Activated CD4-positive, alpha-beta T cell treated with anti-CD3 and anti-CD28 coated beads, Interleukin-2, amount 10 ng/mL, durations not matched to agents 24 days and 14 days (primary cell): ENCODE measurements at regions not wholly inside any gene's neighbourhood (a gene's known extent, or its start where the extent isn't known, plus 50 kb on each side); places are given as distances from the start of the nearest gene placed in this dataset.

Experiments
- DNase-seq: peaks from one replicate; pipeline ENCODE4 v3.0.0; 2022
- H3K27ac Mint-ChIP-seq: one replicate; pipeline ENCODE4 v1.8.0; 2022; ENCODE audit warnings: mild to moderate bottlenecking, mixed read lengths
- H3K27me3 Mint-ChIP-seq: one replicate; pipeline ENCODE4 v1.8.0; 2022; ENCODE audit warnings: mixed read lengths
- H3K36me3 Mint-ChIP-seq: one replicate; pipeline ENCODE4 v1.8.0; 2022; ENCODE audit warnings: low read depth, mild to moderate bottlenecking, mixed read lengths
- H3K4me1 Mint-ChIP-seq: one replicate; pipeline ENCODE4 v1.8.0; 2021; ENCODE audit warnings: mixed read lengths
- H3K4me3 Mint-ChIP-seq: one replicate; pipeline ENCODE4 v1.8.0; 2022; ENCODE audit warnings: mild to moderate bottlenecking, moderate library complexity, mixed read lengths
- H3K9me3 Mint-ChIP-seq: one replicate; pipeline ENCODE4 v1.8.0; 2021; ENCODE audit warnings: mixed read lengths
- intact Hi-C: fragments of 100-400 bp; cut with micrococcal nuclease; formaldehyde crosslinking; loops from one replicate; pipeline ENCODE4 v1.15.1; 2023

- DNase-seq: no peak
These were observed 54.4 kb downstream of the NIBAN1 start for GRCh38 chr1:184919892-184920291.

GRCh38 chr1:184915463-184916090 is 58.7 kb downstream of the NIBAN1 start:
- Mint-ChIP-seq H3K9me3 (no peaks in the 10 kb centered on the region), H3K36me3 (no peaks in the 10 kb centered on the region), H3K4me3 (no peak overlapping the region), H3K27ac (no peak overlapping the region), H3K27me3 (peaks cover 3% of the 10 kb centered on the region), H3K4me1 (peaks cover 7% of the 10 kb centered on the region)
- intact Hi-C loops: no loop called here
- DNase-seq: no peak

More at GRCh38 chr1:184919892-184920291, 54.4 kb downstream of the NIBAN1 start:
- Mint-ChIP-seq H3K9me3 (no peaks in the 10 kb centered on the region), H3K4me3 (no peak overlapping the region), H3K4me1 (peaks cover 7% of the 10 kb centered on the region), H3K27ac (no peak overlapping the region), H3K27me3 (peaks cover 8% of the 10 kb centered on the region), H3K36me3 (no peaks in the 10 kb centered on the region)
- intact Hi-C loops: no loop called here

- intact Hi-C loops: no loop called here
- Mint-ChIP-seq H3K36me3 (no peaks in the 10 kb centered on the region), H3K27me3 (peaks cover 3% of the 10 kb centered on the region), H3K9me3 (no peaks in the 10 kb centered on the region), H3K4me1 (peaks cover 5% of the 10 kb centered on the region), H3K27ac (no peak overlapping the region), H3K4me3 (no peak overlapping the region)
- no peak for DNase-seq
These were observed 60.2 kb downstream of the NIBAN1 start for GRCh38 chr1:184914149-184914548.

- no peaks in the 10 kb centered on the region for H3K9me3 Mint-ChIP-seq
These were observed 61.9 kb downstream of the NIBAN1 start for GRCh38 chr1:184912392-184912791.

GRCh38 chr1:184911830-184912229 is 62.5 kb downstream of the NIBAN1 start:
- Mint-ChIP-seq H3K27me3 (peaks cover 2% of the 10 kb centered on the region), H3K9me3 (no peaks in the 10 kb centered on the region), H3K36me3 (no peaks in the 10 kb centered on the region), H3K4me3 (no peak overlapping the region), H3K27ac (no peak overlapping the region), H3K4me1 (no peaks in the 10 kb centered on the region)
- DNase-seq: no peak
- intact Hi-C loops: no loop called here

More at GRCh38 chr1:184912392-184912791, 61.9 kb downstream of the NIBAN1 start:
- peaks cover 3% of the 10 kb centered on the region for H3K27me3 Mint-ChIP-seq
- H3K4me1 Mint-ChIP-seq: no peaks in the 10 kb centered on the region
- no peaks in the 10 kb centered on the region for H3K36me3 Mint-ChIP-seq
- H3K27ac Mint-ChIP-seq: no peak overlapping the region
- no peak for DNase-seq
- intact Hi-C loops: no loop called here
- H3K4me3 Mint-ChIP-seq: no peak overlapping the region

GRCh38 chr1:184911103-184911745 is 63.1 kb downstream of the NIBAN1 start:
- Mint-ChIP-seq H3K4me1 (no peaks in the 10 kb centered on the region), H3K4me3 (no peak overlapping the region), H3K27ac (no peak overlapping the region), H3K9me3 (no peaks in the 10 kb centered on the region), H3K27me3 (no peaks in the 10 kb centered on the region), H3K36me3 (no peaks in the 10 kb centered on the region)
- DNase-seq: no peak
- intact Hi-C loops: no loop called here

- DNase-seq: no peak
- H3K4me1 Mint-ChIP-seq: no peaks in the 10 kb centered on the region
- H3K9me3 Mint-ChIP-seq: no peaks in the 10 kb centered on the region
- no peaks in the 10 kb centered on the region for H3K27me3 Mint-ChIP-seq
- intact Hi-C loops: no loop called here
- no peaks in the 10 kb centered on the region for H3K36me3 Mint-ChIP-seq
- no peak overlapping the region for H3K27ac Mint-ChIP-seq
- no peak overlapping the region for H3K4me3 Mint-ChIP-seq
These were observed 63.6 kb downstream of the NIBAN1 start for GRCh38 chr1:184910691-184911091.

GRCh38 chr1:184910005-184910404 is 64.3 kb downstream of the NIBAN1 start:
- intact Hi-C loops: no loop called here
- Mint-ChIP-seq H3K27ac (no peak overlapping the region), H3K9me3 (no peaks in the 10 kb centered on the region), H3K4me1 (peaks cover 4% of the 10 kb centered on the region), H3K4me3 (no peak overlapping the region), H3K36me3 (peaks cover 3% of the 10 kb centered on the region), H3K27me3 (no peaks in the 10 kb centered on the region)
- no peak for DNase-seq

GRCh38 chr1:184909019-184909418 is 65.3 kb downstream of the NIBAN1 start:
- no peak overlapping the region for H3K4me3 Mint-ChIP-seq
- H3K27ac Mint-ChIP-seq: no peak overlapping the region
- peaks cover 8% of the 10 kb centered on the region for H3K9me3 Mint-ChIP-seq
- no peak for DNase-seq
- intact Hi-C loops: no loop called here
- H3K4me1 Mint-ChIP-seq: peaks cover 8% of the 10 kb centered on the region
- H3K27me3 Mint-ChIP-seq: no peaks in the 10 kb centered on the region
- H3K36me3 Mint-ChIP-seq: peaks cover 7% of the 10 kb centered on the region

- peaks cover 7% of the 10 kb centered on the region for H3K36me3 Mint-ChIP-seq
- H3K27ac Mint-ChIP-seq: no peak overlapping the region
- no peak for DNase-seq
- peaks cover 8% of the 10 kb centered on the region for H3K9me3 Mint-ChIP-seq
- H3K4me3 Mint-ChIP-seq: no peak overlapping the region
- H3K27me3 Mint-ChIP-seq: no peaks in the 10 kb centered on the region
- intact Hi-C loops: no loop called here
- H3K4me1 Mint-ChIP-seq: peaks cover 8% of the 10 kb centered on the region
These were observed 65.8 kb downstream of the NIBAN1 start for GRCh38 chr1:184908506-184908905.

- H3K27ac Mint-ChIP-seq: no peak overlapping the region
- H3K4me3 Mint-ChIP-seq: no peak overlapping the region
- peaks cover 11% of the 10 kb centered on the region for H3K4me1 Mint-ChIP-seq
- intact Hi-C loops: no loop called here
- no peak for DNase-seq
- H3K36me3 Mint-ChIP-seq: peaks cover 7% of the 10 kb centered on the region
- H3K27me3 Mint-ChIP-seq: no peaks in the 10 kb centered on the region
- peaks cover 8% of the 10 kb centered on the region for H3K9me3 Mint-ChIP-seq
These were observed 66.8 kb downstream of the NIBAN1 start for GRCh38 chr1:184907500-184907899.

- H3K27me3 Mint-ChIP-seq: peaks cover 3% of the 10 kb centered on the region
- peaks cover 8% of the 10 kb centered on the region for H3K9me3 Mint-ChIP-seq
- H3K36me3 Mint-ChIP-seq: peaks cover 7% of the 10 kb centered on the region
- intact Hi-C loops: no loop called here
- no peak overlapping the region for H3K4me3 Mint-ChIP-seq
- no peak for DNase-seq
- no peak overlapping the region for H3K27ac Mint-ChIP-seq
- peaks cover 11% of the 10 kb centered on the region for H3K4me1 Mint-ChIP-seq
These were observed 67.5 kb downstream of the NIBAN1 start for GRCh38 chr1:184906761-184907160.

- Mint-ChIP-seq H3K27me3 (peaks cover 4% of the 10 kb centered on the region), H3K27ac (no peak overlapping the region), H3K4me1 (peaks cover 11% of the 10 kb centered on the region), H3K4me3 (no peak overlapping the region), H3K36me3 (peaks cover 7% of the 10 kb centered on the region), H3K9me3 (peaks cover 8% of the 10 kb centered on the region)
- no peak for DNase-seq
- intact Hi-C loops: no loop called here
These were observed 68.5 kb downstream of the NIBAN1 start for GRCh38 chr1:184905601-184906322.

GRCh38 chr1:184903111-184903692 is 71.1 kb downstream of the NIBAN1 start:
- Mint-ChIP-seq H3K9me3 (peaks cover 8% of the 10 kb centered on the region), H3K27ac (no peak overlapping the region), H3K4me3 (no peak overlapping the region), H3K36me3 (peaks cover 16% of the 10 kb centered on the region), H3K27me3 (peaks cover 4% of the 10 kb centered on the region), H3K4me1 (peaks cover 13% of the 10 kb centered on the region)
- intact Hi-C loops: no loop called here
- DNase-seq: no peak
